ENCODE measurements at regions not wholly inside any gene's neighbourhood (a gene's known extent, or its start where the extent isn't known, plus 50 kb on each side); places are given as distances from the start of the nearest gene placed in this dataset.

DNA sequence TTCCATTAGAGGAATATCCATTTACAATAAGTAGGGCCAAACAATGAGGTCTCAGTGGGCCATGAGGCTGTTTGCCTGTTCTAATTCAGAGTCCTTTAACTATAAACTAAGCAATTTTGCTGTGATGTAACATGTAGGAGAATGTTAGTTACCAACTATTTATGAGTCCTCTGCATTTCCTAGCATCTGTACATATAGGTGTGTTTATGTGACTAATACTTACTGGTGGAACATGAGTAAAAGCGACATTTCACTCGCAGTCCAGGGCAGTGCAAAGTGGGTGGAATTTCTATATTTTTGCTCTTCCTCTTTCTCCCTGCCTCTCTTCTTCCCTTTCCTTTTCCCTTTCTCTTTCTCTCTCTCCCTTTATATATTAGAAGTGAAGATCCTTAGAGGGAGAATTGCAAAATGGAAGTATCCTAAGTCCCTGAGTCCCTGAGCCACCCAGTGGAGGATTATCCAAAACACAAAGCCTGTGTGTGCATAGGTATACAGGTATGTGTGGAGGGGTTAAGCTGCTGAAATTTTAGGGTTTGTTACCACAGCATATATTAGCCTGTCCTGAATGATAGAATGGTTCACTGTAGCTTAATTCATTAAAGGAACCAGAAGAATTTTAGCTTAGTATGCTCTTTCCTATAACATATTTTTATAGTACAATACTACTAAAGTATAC lies 487.0 kb upstream of the FANCL start:
- TF ChIP-seq ZFP3 (CRISPR knock-in tag; IDR thresholded peaks at IDR 0.05) (no peak), GLIS3 (CRISPR knock-in tag; IDR thresholded peaks at IDR 0.05) (no peak), BACH2 (CRISPR knock-in tag; IDR thresholded peaks at IDR 0.05; ENCODE audit: borderline replicate concordance) (no peak), CSDC2 (CRISPR knock-in tag; IDR thresholded peaks at IDR 0.05) (no peak), ZNF8 (CRISPR knock-in tag; IDR thresholded peaks at IDR 0.05) (no peak), TOX (CRISPR knock-in tag; IDR thresholded peaks at IDR 0.05; ENCODE audit: borderline replicate concordance) (no peak), ESRRG (CRISPR knock-in tag; IDR thresholded peaks at IDR 0.05) (no peak), ZNF70 (CRISPR knock-in tag; IDR thresholded peaks at IDR 0.05) (no peak), OSR1 (CRISPR knock-in tag; IDR thresholded peaks at IDR 0.05) (no peak)
- TF ChIP-seq, protein P1, sequence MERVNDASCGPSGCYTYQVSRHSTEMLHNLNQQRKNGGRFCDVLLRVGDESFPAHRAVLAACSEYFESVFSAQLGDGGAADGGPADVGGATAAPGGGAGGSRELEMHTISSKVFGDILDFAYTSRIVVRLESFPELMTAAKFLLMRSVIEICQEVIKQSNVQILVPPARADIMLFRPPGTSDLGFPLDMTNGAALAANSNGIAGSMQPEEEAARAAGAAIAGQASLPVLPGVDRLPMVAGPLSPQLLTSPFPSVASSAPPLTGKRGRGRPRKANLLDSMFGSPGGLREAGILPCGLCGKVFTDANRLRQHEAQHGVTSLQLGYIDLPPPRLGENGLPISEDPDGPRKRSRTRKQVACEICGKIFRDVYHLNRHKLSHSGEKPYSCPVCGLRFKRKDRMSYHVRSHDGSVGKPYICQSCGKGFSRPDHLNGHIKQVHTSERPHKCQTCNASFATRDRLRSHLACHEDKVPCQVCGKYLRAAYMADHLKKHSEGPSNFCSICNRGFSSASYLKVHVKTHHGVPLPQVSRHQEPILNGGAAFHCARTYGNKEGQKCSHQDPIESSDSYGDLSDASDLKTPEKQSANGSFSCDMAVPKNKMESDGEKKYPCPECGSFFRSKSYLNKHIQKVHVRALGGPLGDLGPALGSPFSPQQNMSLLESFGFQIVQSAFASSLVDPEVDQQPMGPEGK (CRISPR knock-in tag; IDR thresholded peaks at IDR 0.05; ENCODE audit: borderline replicate concordance): no peak
- TF ChIP-seq, protein P2, sequence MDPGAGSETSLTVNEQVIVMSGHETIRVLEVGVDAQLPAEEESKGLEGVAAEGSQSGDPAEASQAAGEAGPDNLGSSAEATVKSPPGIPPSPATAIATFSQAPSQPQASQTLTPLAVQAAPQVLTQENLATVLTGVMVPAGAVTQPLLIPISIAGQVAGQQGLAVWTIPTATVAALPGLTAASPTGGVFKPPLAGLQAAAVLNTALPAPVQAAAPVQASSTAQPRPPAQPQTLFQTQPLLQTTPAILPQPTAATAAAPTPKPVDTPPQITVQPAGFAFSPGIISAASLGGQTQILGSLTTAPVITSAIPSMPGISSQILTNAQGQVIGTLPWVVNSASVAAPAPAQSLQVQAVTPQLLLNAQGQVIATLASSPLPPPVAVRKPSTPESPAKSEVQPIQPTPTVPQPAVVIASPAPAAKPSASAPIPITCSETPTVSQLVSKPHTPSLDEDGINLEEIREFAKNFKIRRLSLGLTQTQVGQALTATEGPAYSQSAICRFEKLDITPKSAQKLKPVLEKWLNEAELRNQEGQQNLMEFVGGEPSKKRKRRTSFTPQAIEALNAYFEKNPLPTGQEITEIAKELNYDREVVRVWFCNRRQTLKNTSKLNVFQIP (CRISPR knock-in tag; IDR thresholded peaks at IDR 0.05; ENCODE audit: borderline replicate concordance, low read depth): no peak
- TF ChIP-seq, protein P3, sequence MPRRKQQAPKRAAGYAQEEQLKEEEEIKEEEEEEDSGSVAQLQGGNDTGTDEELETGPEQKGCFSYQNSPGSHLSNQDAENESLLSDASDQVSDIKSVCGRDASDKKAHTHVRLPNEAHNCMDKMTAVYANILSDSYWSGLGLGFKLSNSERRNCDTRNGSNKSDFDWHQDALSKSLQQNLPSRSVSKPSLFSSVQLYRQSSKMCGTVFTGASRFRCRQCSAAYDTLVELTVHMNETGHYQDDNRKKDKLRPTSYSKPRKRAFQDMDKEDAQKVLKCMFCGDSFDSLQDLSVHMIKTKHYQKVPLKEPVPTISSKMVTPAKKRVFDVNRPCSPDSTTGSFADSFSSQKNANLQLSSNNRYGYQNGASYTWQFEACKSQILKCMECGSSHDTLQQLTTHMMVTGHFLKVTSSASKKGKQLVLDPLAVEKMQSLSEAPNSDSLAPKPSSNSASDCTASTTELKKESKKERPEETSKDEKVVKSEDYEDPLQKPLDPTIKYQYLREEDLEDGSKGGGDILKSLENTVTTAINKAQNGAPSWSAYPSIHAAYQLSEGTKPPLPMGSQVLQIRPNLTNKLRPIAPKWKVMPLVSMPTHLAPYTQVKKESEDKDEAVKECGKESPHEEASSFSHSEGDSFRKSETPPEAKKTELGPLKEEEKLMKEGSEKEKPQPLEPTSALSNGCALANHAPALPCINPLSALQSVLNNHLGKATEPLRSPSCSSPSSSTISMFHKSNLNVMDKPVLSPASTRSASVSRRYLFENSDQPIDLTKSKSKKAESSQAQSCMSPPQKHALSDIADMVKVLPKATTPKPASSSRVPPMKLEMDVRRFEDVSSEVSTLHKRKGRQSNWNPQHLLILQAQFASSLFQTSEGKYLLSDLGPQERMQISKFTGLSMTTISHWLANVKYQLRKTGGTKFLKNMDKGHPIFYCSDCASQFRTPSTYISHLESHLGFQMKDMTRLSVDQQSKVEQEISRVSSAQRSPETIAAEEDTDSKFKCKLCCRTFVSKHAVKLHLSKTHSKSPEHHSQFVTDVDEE (CRISPR knock-in tag; IDR thresholded peaks at IDR 0.05): no peak
- TF ChIP-seq, protein P4, sequence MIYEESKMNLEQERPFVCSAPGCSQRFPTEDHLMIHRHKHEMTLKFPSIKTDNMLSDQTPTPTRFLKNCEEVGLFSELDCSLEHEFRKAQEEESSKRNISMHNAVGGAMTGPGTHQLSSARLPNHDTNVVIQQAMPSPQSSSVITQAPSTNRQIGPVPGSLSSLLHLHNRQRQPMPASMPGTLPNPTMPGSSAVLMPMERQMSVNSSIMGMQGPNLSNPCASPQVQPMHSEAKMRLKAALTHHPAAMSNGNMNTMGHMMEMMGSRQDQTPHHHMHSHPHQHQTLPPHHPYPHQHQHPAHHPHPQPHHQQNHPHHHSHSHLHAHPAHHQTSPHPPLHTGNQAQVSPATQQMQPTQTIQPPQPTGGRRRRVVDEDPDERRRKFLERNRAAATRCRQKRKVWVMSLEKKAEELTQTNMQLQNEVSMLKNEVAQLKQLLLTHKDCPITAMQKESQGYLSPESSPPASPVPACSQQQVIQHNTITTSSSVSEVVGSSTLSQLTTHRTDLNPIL (CRISPR knock-in tag; IDR thresholded peaks at IDR 0.05; ENCODE audit: low read depth): no peak
- ATAC-seq: no peak

DNA sequence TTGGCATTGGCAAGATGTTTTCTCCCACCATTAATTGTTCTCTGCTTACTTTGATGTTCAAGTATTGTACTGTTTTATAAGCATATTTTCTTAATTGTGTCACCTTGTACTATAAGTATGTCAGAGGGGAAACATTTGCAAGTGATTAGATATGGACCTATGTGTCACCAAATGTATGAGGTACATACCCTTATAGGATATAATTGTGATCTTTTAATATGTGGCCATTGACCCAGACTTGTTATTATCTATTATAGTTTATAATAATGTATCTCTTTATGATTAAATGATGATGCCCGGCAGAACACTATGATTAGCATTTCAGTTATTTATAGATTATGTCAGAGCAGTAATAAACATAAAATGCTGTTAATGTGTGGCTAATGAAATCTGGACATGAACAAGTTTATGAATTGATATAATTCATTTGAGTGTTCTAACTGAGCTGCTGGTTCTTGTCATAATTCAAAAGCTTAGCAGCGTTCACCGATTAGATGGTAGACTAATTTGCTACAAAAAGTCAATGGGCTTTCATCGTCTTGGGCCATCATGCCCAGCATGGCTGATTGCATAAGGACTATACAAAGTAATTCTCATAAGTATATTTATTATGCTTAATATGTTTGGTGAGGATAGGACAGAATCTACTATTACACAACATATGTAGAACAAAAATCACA lies 480.9 kb upstream of the FANCL start:
- ATAC-seq: no peak

More for the DNA sequence above, 480.9 kb upstream of the FANCL start:
- TF ChIP-seq ESRRG (CRISPR knock-in tag; IDR thresholded peaks at IDR 0.05) (no peak), ARNTL (CRISPR knock-in tag; IDR thresholded peaks at IDR 0.05; ENCODE audit: borderline replicate concordance, low read depth) (no peak), ZC3H10 (CRISPR knock-in tag; IDR thresholded peaks at IDR 0.05) (no peak), ZNF70 (CRISPR knock-in tag; IDR thresholded peaks at IDR 0.05) (no peak), TOX (CRISPR knock-in tag; IDR thresholded peaks at IDR 0.05; ENCODE audit: borderline replicate concordance) (no peak)
- TF ChIP-seq, protein P4 (CRISPR knock-in tag; IDR thresholded peaks at IDR 0.05; ENCODE audit: low read depth): no peak
- TF ChIP-seq, protein P1 (CRISPR knock-in tag; IDR thresholded peaks at IDR 0.05; ENCODE audit: borderline replicate concordance): no peak
